AG09319 (cell line): ENCODE measurements at regions not wholly inside any gene's neighbourhood (a gene's known extent, or its start where the extent isn't known, plus 50 kb on each side); places are given as distances from the start of the nearest gene placed in this dataset.

Experiments used
- DNase-seq: peaks from one replicate; pipeline ENCODE4 v3.0.0-alpha.2; 2010; ENCODE audit warnings: low read depth; ENCODE audit errors: extremely low read depth
- TF ChIP-seq, protein P1 (sequence below): IDR thresholded peaks from 2 replicates; pipeline ENCODE4 v1.5.1; 2011; ENCODE audit warnings: low read depth, mild to moderate bottlenecking, inconsistent platforms, low read length, moderate library complexity

DNA sequence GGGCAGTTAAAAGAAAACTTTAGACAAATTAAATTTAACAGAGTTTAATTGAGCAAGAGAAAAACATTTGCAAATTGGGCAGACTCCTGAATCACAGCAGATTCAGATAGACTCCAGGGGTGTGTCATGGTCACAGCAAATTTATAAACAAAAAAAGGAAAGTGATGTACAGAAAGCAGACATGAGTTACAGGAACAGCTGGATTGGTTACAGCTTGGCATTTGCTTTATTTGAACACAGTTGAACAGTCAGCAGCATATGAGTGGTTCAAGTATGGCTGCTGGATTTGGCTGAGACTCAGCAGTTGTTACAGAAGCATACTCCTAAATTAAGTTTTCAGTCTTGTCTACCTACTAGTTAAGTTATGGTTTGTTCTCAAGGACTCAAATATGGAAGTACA, 82.3 kb upstream of the NYAP2 start:
- TF ChIP-seq, protein P1, sequence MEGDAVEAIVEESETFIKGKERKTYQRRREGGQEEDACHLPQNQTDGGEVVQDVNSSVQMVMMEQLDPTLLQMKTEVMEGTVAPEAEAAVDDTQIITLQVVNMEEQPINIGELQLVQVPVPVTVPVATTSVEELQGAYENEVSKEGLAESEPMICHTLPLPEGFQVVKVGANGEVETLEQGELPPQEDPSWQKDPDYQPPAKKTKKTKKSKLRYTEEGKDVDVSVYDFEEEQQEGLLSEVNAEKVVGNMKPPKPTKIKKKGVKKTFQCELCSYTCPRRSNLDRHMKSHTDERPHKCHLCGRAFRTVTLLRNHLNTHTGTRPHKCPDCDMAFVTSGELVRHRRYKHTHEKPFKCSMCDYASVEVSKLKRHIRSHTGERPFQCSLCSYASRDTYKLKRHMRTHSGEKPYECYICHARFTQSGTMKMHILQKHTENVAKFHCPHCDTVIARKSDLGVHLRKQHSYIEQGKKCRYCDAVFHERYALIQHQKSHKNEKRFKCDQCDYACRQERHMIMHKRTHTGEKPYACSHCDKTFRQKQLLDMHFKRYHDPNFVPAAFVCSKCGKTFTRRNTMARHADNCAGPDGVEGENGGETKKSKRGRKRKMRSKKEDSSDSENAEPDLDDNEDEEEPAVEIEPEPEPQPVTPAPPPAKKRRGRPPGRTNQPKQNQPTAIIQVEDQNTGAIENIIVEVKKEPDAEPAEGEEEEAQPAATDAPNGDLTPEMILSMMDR: no peak
- no peak for DNase-seq

DNA sequence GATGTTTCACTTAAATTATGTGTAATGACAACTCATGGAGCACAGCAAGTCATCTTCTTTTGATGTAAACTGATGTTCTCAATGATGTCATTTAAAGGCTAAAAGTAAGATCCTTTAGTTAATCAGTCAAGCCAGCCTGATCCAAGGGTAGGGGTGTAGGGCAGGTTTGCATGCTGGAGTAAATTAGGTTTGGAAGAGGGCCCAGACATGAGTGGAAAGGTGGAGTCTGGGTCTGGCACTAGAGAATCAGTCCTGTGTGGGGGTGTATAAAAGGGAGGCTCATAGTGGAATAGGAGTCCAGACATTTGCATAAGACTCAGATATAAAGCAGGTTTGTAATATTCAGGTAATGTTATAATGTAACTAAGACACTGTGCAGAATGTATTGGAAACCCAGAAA, 88.8 kb upstream of the NYAP2 start:
- TF ChIP-seq, protein P1: no peak

DNA sequence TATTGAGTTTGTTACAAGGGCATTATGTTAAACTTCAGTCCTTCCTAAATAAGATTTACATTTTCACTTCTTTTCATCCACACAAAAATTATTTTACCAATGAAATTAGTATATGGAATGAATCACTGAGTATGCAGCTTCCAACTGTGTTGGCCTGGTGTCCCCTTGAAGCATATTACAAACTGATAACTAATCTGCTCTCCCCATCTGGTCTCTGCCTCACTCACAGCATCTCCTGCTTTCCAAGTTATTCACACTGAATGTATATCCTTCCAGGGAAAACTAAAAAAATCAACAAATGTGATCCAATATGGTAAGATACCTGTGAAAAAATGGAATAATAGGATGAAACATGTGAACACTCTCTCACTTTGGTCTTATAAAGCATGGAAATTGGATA, 90.0 kb upstream of the NYAP2 start:
- TF ChIP-seq, protein P1: no peak
- no peak for DNase-seq

More for the DNA sequence above, 88.8 kb upstream of the NYAP2 start:
- no peak for DNase-seq

DNA sequence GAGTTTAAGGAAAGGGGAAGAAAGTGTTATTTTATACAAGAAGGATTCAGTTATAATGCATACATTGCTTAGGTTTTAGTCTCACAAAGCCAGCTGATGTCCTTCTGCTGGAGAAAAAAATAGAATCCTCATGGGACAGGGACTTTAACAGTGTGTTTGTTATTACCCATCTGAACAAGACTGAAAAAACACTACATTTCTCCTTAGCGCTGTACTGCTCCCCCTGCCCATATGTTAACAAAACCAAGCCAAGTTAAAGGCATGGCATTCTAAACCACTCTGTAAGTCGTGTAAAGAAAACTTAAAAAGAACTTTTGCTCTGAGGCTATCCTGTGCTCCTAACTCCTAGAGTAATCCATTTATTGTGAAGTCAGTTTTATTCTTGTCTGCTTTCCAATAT, 102.6 kb upstream of the NYAP2 start:
- DNase-seq: no peak
- TF ChIP-seq, protein P1: no peak

DNA sequence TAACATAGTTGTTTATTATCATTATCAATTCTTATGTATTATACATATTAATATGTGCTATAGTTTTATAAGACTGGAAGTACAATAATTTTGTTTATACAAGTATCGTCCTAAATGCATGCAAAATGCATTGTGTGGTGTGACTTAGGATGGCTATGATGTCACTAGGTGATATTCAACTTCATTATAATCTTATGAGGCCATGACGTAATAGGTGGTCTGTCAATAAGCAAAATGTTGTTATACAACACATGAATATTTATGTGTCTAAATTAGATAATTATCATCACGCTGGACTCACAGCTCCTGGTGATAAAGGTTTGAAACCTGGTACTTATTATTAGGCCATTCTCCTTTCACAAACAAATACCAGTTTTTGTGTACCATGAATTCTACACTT, 104.4 kb upstream of the NYAP2 start:
- TF ChIP-seq, protein P1: no peak
- DNase-seq: no peak

DNA sequence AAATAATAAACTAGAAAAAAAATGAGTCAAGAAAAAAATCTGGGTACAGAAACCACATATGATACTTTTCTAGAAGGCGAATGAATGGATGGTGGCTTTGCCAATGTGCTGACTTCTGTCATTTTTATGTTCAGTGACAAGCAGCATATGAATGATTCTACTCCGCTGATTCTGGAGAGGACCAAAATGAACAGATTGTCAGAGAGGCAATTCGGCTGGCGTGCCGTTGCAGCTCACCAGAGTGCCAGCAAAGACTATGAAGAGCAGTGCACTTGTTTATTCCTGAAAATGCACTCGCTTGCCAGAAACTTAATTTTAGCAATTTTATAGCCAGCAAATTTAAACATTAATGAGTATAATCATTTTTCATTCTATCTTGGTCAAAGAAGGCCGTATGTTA, 105.9 kb upstream of the NYAP2 start:
- TF ChIP-seq, protein P1: no peak
- DNase-seq: no peak

DNA sequence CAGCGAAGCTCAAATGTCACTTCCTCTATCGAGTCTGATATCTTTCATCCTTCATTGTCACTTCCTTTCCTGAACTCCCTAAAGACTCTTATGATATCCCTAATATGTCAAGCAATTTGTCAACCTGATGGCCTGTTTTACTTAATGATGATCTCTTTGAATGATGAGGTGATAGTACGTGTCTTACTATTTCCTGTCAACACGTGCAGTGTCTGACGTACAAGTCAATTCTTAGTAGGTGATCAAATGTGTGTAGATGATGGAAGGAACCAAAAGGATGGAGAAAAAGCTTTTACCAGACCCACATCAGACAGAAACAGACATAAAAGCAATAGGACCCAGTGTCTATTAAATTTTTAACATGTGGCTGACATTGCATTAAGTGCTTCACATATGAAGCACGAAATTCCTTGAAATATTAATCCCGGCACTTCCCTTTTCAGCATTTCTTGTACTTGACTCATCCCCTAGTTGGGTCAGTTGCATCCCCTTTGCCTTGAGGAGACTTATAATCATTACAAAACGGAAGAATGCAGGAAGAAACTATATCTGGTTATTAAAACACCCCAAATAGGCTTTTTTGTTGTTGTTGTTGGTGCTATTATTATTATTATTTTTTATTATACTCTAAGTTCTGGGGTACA, 108.6 kb upstream of the NYAP2 start:
- TF ChIP-seq, protein P1: no peak
- no peak for DNase-seq
